Astrocyte of the cerebellum (primary cell): ENCODE measurements at regions not wholly inside any gene's neighbourhood (a gene's known extent, or its start where the extent isn't known, plus 50 kb on each side); places are given as distances from the start of the nearest gene placed in this dataset.

Experiments
- DNase-seq: peaks from one replicate; pipeline ENCODE4 v3.0.0-alpha.2; 2011; ENCODE audit warnings: low read depth
- H3K4me3 ChIP-seq: 2 replicates; pipeline ENCODE4 v1.5.1; 2011; ENCODE audit warnings: mild to moderate bottlenecking, low read depth, low read length, moderate library complexity
- CTCF ChIP-seq: IDR thresholded peaks from 2 replicates; pipeline ENCODE4 v1.5.1; 2012; ENCODE audit warnings: low read length, low read depth, moderate library complexity, mild to moderate bottlenecking; ENCODE audit errors: missing control alignments
- in situ Hi-C: cut with HindIII; loops from 2 replicates; pipeline ENCODE4 v1.10.0; 2017; ENCODE audit warnings: low sequenced_read_pairs

GRCh38 chr3:23068016-23068728 is 135.0 kb upstream of the UBE2E2 start:
- TF ChIP-seq CTCF, result no peak
- no peak for DNase-seq

GRCh38 chr3:23071296-23071695 is 131.8 kb upstream of the UBE2E2 start:
- no peak overlapping the region for H3K4me3 ChIP-seq
- TF ChIP-seq CTCF, result no peak
- in situ Hi-C loops, result no loop called here

More at GRCh38 chr3:23068016-23068728, 135.0 kb upstream of the UBE2E2 start:
- in situ Hi-C loops, result no loop called here
- no peak overlapping the region for H3K4me3 ChIP-seq

GRCh38 chr3:23071758-23072157 is 131.4 kb upstream of the UBE2E2 start:
- TF ChIP-seq CTCF, result no peak

More at GRCh38 chr3:23071296-23071695, 131.8 kb upstream of the UBE2E2 start:
- DNase-seq, result no peak

GRCh38 chr3:23072693-23073092 is 130.4 kb upstream of the UBE2E2 start:
- DNase-seq, result no peak
- H3K4me3 ChIP-seq, result no peak overlapping the region
- TF ChIP-seq CTCF, result no peak
- in situ Hi-C loops, result no loop called here

More at GRCh38 chr3:23071758-23072157, 131.4 kb upstream of the UBE2E2 start:
- in situ Hi-C loops, result no loop called here
- no peak overlapping the region for H3K4me3 ChIP-seq
- DNase-seq, result no peak

GRCh38 chr3:23073724-23074305 is 129.3 kb upstream of the UBE2E2 start:
- in situ Hi-C loops, result no loop called here
- TF ChIP-seq CTCF, result no peak
- no peak overlapping the region for H3K4me3 ChIP-seq
- no peak for DNase-seq

GRCh38 chr3:23075496-23075895 is 127.6 kb upstream of the UBE2E2 start:
- H3K4me3 ChIP-seq, result no peak overlapping the region
- in situ Hi-C loops, result no loop called here
- DNase-seq, result peak; percentile 78
- TF ChIP-seq CTCF, result no peak
